ENCODE measurements at regions not wholly inside any gene's neighbourhood (a gene's known extent, or its start where the extent isn't known, plus 50 kb on each side); places are given as distances from the start of the nearest gene placed in this dataset.

GRCh38 chr16:6008670-6009069, 911.1 kb upstream of the EEF2KMT start:
- in situ Hi-C loops (cut with MboI): no loop called here
- WGBS, 2 experiments (ENCODE audit: low coverage in 1 of 2, low lambda C conversion rate in 2 of 2, missing lambda C conversion rate in 2 of 2): 1 to 3% methylated on average over 9 of the region's 9 CpGs
- no peak overlapping the region for H3K4me2 ChIP-seq (ENCODE audit: unreplicated experiment)
- DNase-seq: no peak
- H3K4me1 ChIP-seq (ENCODE audit: insufficient read depth): no peaks in the 10 kb centered on the region
- no peaks in the 10 kb centered on the region for H3K36me3 ChIP-seq (ENCODE audit: low read depth)
- no peak overlapping the region for H3K27ac ChIP-seq
- no peak overlapping the region for H2AFZ ChIP-seq
- no peaks in the 10 kb centered on the region for H3K9me3 ChIP-seq (ENCODE audit: low read depth)
- no peaks in the 10 kb centered on the region for H3K79me2 ChIP-seq (ENCODE audit: insufficient read depth)
- H3K9me2 ChIP-seq (ENCODE audit: insufficient read depth): no peaks in the 10 kb centered on the region
- H3K9ac ChIP-seq: no peak overlapping the region
- no peaks in the 10 kb centered on the region for H3K27me3 ChIP-seq (replicated peaks; ENCODE audit: insufficient read depth)
- H3K4me3 ChIP-seq: no peak overlapping the region
- no peaks in the 10 kb centered on the region for H4K20me1 ChIP-seq (ENCODE audit: insufficient read depth)
- H3F3A ChIP-seq (ENCODE audit: insufficient read depth): no peaks in the 10 kb centered on the region
- TF ChIP-seq EZH2phosphoT487 (IDR thresholded peaks at IDR 0.05; ENCODE audit: insufficient read depth, low read depth): no peak
- no peak for TF ChIP-seq EZH2 (IDR thresholded peaks at IDR 0.05; ENCODE audit: insufficient read depth, poor library complexity, severe bottlenecking)

DNA sequence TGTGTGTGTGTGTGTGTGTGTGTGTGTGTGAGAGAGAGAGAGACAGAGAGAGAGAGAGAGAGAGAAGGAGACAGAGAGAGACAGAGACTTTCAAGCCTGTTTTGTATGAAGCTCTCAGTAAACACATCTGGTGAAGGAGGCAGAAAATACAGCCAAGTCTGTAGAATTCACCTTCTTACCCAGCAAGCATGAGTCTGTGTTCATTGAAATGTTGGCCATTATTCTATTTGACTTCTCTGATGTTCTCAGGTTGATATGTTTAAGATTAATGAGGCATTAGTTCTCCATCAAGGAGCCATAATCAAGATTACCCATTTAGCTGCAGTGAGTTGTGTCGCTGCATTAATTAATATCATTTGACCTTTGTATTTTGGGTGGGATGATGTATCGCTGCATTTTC, 895.8 kb upstream of the EEF2KMT start:
- no peaks in the 10 kb centered on the region for H3K9me3 ChIP-seq (ENCODE audit: low read depth)
- in situ Hi-C loops (cut with MboI): no loop called here
- H3K27me3 ChIP-seq (replicated peaks; ENCODE audit: insufficient read depth): no peaks in the 10 kb centered on the region
- H3K9ac ChIP-seq: no peak overlapping the region
- no peak overlapping the region for H3K4me2 ChIP-seq (ENCODE audit: unreplicated experiment)
- no peaks in the 10 kb centered on the region for H4K20me1 ChIP-seq (ENCODE audit: insufficient read depth)
- no peaks in the 10 kb centered on the region for H3K79me2 ChIP-seq (ENCODE audit: insufficient read depth)
- no peak for DNase-seq
- no peaks in the 10 kb centered on the region for H3F3A ChIP-seq (ENCODE audit: insufficient read depth)
- no peak overlapping the region for H2AFZ ChIP-seq
- H3K4me3 ChIP-seq: no peak overlapping the region
- no peaks in the 10 kb centered on the region for H3K36me3 ChIP-seq (ENCODE audit: low read depth)
- no peaks in the 10 kb centered on the region for H3K9me2 ChIP-seq (ENCODE audit: insufficient read depth)
- 52 to 58% methylated on average over 2 of the region's 2 CpGs for WGBS, 2 experiments (ENCODE audit: low coverage in 1 of 2, low lambda C conversion rate in 2 of 2, missing lambda C conversion rate in 2 of 2)
- no peak overlapping the region for H3K27ac ChIP-seq
- TF ChIP-seq EZH2 (IDR thresholded peaks at IDR 0.05; ENCODE audit: insufficient read depth, poor library complexity, severe bottlenecking) (no peak), EZH2phosphoT487 (IDR thresholded peaks at IDR 0.05; ENCODE audit: insufficient read depth, low read depth) (no peak)
- no peaks in the 10 kb centered on the region for H3K4me1 ChIP-seq (ENCODE audit: insufficient read depth)

GRCh38 chr16:5982979-5983378, 885.4 kb upstream of the EEF2KMT start:
- no peaks in the 10 kb centered on the region for H3K9me2 ChIP-seq (ENCODE audit: insufficient read depth)
- in situ Hi-C loops (cut with MboI): no loop called here
- no peaks in the 10 kb centered on the region for H4K20me1 ChIP-seq (ENCODE audit: insufficient read depth)
- no peak for DNase-seq
- H3K79me2 ChIP-seq (ENCODE audit: insufficient read depth): no peaks in the 10 kb centered on the region
- TF ChIP-seq EZH2 (IDR thresholded peaks at IDR 0.05; ENCODE audit: insufficient read depth, poor library complexity, severe bottlenecking) (no peak), EZH2phosphoT487 (IDR thresholded peaks at IDR 0.05; ENCODE audit: insufficient read depth, low read depth) (no peak)
- H3K4me1 ChIP-seq (ENCODE audit: insufficient read depth): no peaks in the 10 kb centered on the region
- WGBS, 2 experiments (ENCODE audit: low coverage in 1 of 2, low lambda C conversion rate in 2 of 2, missing lambda C conversion rate in 2 of 2): 17 to 30% methylated on average over 11 of the region's 11 CpGs
- H3K4me3 ChIP-seq: no peak overlapping the region
- H3K4me2 ChIP-seq (ENCODE audit: unreplicated experiment): no peak overlapping the region
- H3F3A ChIP-seq (ENCODE audit: insufficient read depth): no peaks in the 10 kb centered on the region
- no peak overlapping the region for H3K9ac ChIP-seq
- H3K27me3 ChIP-seq (replicated peaks; ENCODE audit: insufficient read depth): no peaks in the 10 kb centered on the region
- H3K36me3 ChIP-seq (ENCODE audit: low read depth): no peaks in the 10 kb centered on the region
- no peak overlapping the region for H2AFZ ChIP-seq
- H3K27ac ChIP-seq: no peak overlapping the region
- H3K9me3 ChIP-seq (ENCODE audit: low read depth): no peaks in the 10 kb centered on the region

- Histone ChIP-seq H3K79me2 (ENCODE audit: insufficient read depth) (no peaks in the 10 kb centered on the region), H3K27me3 (replicated peaks; ENCODE audit: insufficient read depth) (no peaks in the 10 kb centered on the region), H3K4me1 (ENCODE audit: insufficient read depth) (no peaks in the 10 kb centered on the region), H3K27ac (no peak overlapping the region), H3K4me2 (ENCODE audit: unreplicated experiment) (no peak overlapping the region), H3K36me3 (ENCODE audit: low read depth) (no peaks in the 10 kb centered on the region), H4K20me1 (ENCODE audit: insufficient read depth) (no peaks in the 10 kb centered on the region), H3K4me3 (no peak overlapping the region), H3K9me2 (ENCODE audit: insufficient read depth) (no peaks in the 10 kb centered on the region), H2AFZ (no peak overlapping the region), H3F3A (ENCODE audit: insufficient read depth) (no peaks in the 10 kb centered on the region), H3K9ac (no peak overlapping the region), H3K9me3 (ENCODE audit: low read depth) (no peaks in the 10 kb centered on the region)
- WGBS, 2 experiments (ENCODE audit: low coverage in 1 of 2, low lambda C conversion rate in 2 of 2, missing lambda C conversion rate in 2 of 2): 4 to 7% methylated on average over 10 of the region's 10 CpGs
- TF ChIP-seq EZH2phosphoT487 (IDR thresholded peaks at IDR 0.05; ENCODE audit: insufficient read depth, low read depth): no peak
- no peak for DNase-seq
- in situ Hi-C loops (cut with MboI): no loop called here
These were observed 882.4 kb upstream of the EEF2KMT start for GRCh38 chr16:5979905-5980550.

GRCh38 chr16:5977329-5977728, 879.7 kb upstream of the EEF2KMT start:
- no peak for DNase-seq
- 20 to 21% methylated on average over 9 of the region's 9 CpGs for WGBS, 2 experiments (ENCODE audit: low coverage in 1 of 2, low lambda C conversion rate in 2 of 2, missing lambda C conversion rate in 2 of 2)

More at GRCh38 chr16:5977329-5977728, 879.7 kb upstream of the EEF2KMT start:
- no peaks in the 10 kb centered on the region for H3K4me1 ChIP-seq (ENCODE audit: insufficient read depth)
- H3K27me3 ChIP-seq (replicated peaks; ENCODE audit: insufficient read depth): no peaks in the 10 kb centered on the region
- in situ Hi-C loops (cut with MboI): no loop called here
- no peaks in the 10 kb centered on the region for H3K79me2 ChIP-seq (ENCODE audit: insufficient read depth)
- no peak overlapping the region for H3K9ac ChIP-seq
- H3K9me3 ChIP-seq (ENCODE audit: low read depth): no peaks in the 10 kb centered on the region
- TF ChIP-seq EZH2phosphoT487 (IDR thresholded peaks at IDR 0.05; ENCODE audit: insufficient read depth, low read depth) (no peak), EZH2 (IDR thresholded peaks at IDR 0.05; ENCODE audit: insufficient read depth, poor library complexity, severe bottlenecking) (no peak)
- no peak overlapping the region for H3K27ac ChIP-seq
- no peaks in the 10 kb centered on the region for H3K36me3 ChIP-seq (ENCODE audit: low read depth)
- no peaks in the 10 kb centered on the region for H4K20me1 ChIP-seq (ENCODE audit: insufficient read depth)
- no peaks in the 10 kb centered on the region for H3K9me2 ChIP-seq (ENCODE audit: insufficient read depth)
- no peak overlapping the region for H3K4me3 ChIP-seq
- no peak overlapping the region for H2AFZ ChIP-seq
- H3K4me2 ChIP-seq (ENCODE audit: unreplicated experiment): no peak overlapping the region
- H3F3A ChIP-seq (ENCODE audit: insufficient read depth): no peaks in the 10 kb centered on the region

Data from GM23248 (cell line).